Neural crest cell (in vitro differentiated cells): ENCODE measurements at regions not wholly inside any gene's neighbourhood (a gene's known extent, or its start where the extent isn't known, plus 50 kb on each side); places are given as distances from the start of the nearest gene placed in this dataset.

ENCODE experiments used
- DNase-seq: peaks from one replicate; pipeline ENCODE4 v3.0.0; 2021; ENCODE audit warnings: low read depth, mixed read lengths, low spot score
- H3K27ac Mint-ChIP-seq: one replicate; pipeline ENCODE4 v1.8.0; 2021; ENCODE audit warnings: mild to moderate bottlenecking, mixed read lengths; ENCODE audit not compliant: unreplicated experiment
- H3K27me3 Mint-ChIP-seq: 2 replicates; pipeline ENCODE4 v1.8.0; 2021; ENCODE audit warnings: low read depth, mild to moderate bottlenecking, mixed read lengths
- H3K36me3 Mint-ChIP-seq: 2 replicates; pipeline ENCODE4 v1.8.0; 2021; ENCODE audit warnings: low read depth, mild to moderate bottlenecking, mixed read lengths
- H3K4me1 Mint-ChIP-seq: 2 replicates; pipeline ENCODE4 v1.8.0; 2021; ENCODE audit warnings: mixed read lengths
- H3K4me3 Mint-ChIP-seq: one replicate; pipeline ENCODE4 v1.8.0; 2021; ENCODE audit warnings: mild to moderate bottlenecking, mixed read lengths
- H3K9me3 Mint-ChIP-seq: 2 replicates; pipeline ENCODE4 v1.8.0; 2021; ENCODE audit warnings: mixed read lengths
- CTCF ChIP-seq: fragments of 200-600 bp; sonication (generic); conservative IDR thresholded peaks from 2 replicates; pipeline ENCODE4 v1.5.0; 2021; ENCODE audit warnings: antibody characterized with exemption, mild to moderate bottlenecking

- Mint-ChIP-seq H3K36me3 (no peaks in the 10 kb centered on the region), H3K4me1 (peaks cover 6% of the 10 kb centered on the region), H3K9me3 (no peaks in the 10 kb centered on the region), H3K27me3 (no peaks in the 10 kb centered on the region), H3K4me3 (no peak overlapping the region), H3K27ac (peak overlapping the region; percentile 12)
- no peak for TF ChIP-seq CTCF
- DNase-seq: no peak
These were observed 66.4 kb upstream of the PIK3R1 start for GRCh38 chr5:68149189-68149588.

- peaks cover 2% of the 10 kb centered on the region for H3K9me3 Mint-ChIP-seq
- TF ChIP-seq CTCF: no peak
These were observed 67.5 kb upstream of the PIK3R1 start for GRCh38 chr5:68148096-68148495.

GRCh38 chr5:68147659-68148058 lies 67.9 kb upstream of the PIK3R1 start:
- no peak overlapping the region for H3K27ac Mint-ChIP-seq
- no peak for TF ChIP-seq CTCF
- no peak for DNase-seq
- H3K27me3 Mint-ChIP-seq: no peaks in the 10 kb centered on the region
- H3K4me3 Mint-ChIP-seq: no peak overlapping the region
- H3K4me1 Mint-ChIP-seq: peaks cover 3% of the 10 kb centered on the region
- peaks cover 3% of the 10 kb centered on the region for H3K36me3 Mint-ChIP-seq
- peaks cover 6% of the 10 kb centered on the region for H3K9me3 Mint-ChIP-seq

More at GRCh38 chr5:68148096-68148495, 67.5 kb upstream of the PIK3R1 start:
- Mint-ChIP-seq H3K4me1 (peaks cover 3% of the 10 kb centered on the region), H3K27ac (no peak overlapping the region), H3K36me3 (no peaks in the 10 kb centered on the region), H3K4me3 (no peak overlapping the region), H3K27me3 (no peaks in the 10 kb centered on the region)
- DNase-seq: no peak

- no peaks in the 10 kb centered on the region for H3K4me1 Mint-ChIP-seq
- TF ChIP-seq CTCF: no peak
- H3K27ac Mint-ChIP-seq: no peak overlapping the region
- H3K27me3 Mint-ChIP-seq: no peaks in the 10 kb centered on the region
- H3K4me3 Mint-ChIP-seq: no peak overlapping the region
- peaks cover 3% of the 10 kb centered on the region for H3K36me3 Mint-ChIP-seq
- peaks cover 7% of the 10 kb centered on the region for H3K9me3 Mint-ChIP-seq
- DNase-seq: no peak
These were observed 74.1 kb upstream of the PIK3R1 start for GRCh38 chr5:68141494-68141893.

GRCh38 chr5:68140763-68141162 lies 74.8 kb upstream of the PIK3R1 start:
- Mint-ChIP-seq H3K27me3 (no peaks in the 10 kb centered on the region), H3K9me3 (peaks cover 7% of the 10 kb centered on the region), H3K36me3 (peaks cover 3% of the 10 kb centered on the region), H3K4me3 (no peak overlapping the region), H3K27ac (no peak overlapping the region), H3K4me1 (no peaks in the 10 kb centered on the region)
- no peak for DNase-seq
- TF ChIP-seq CTCF: no peak
